ENCODE measurements at regions not wholly inside any gene's neighbourhood (a gene's known extent, or its start where the extent isn't known, plus 50 kb on each side); places are given as distances from the start of the nearest gene placed in this dataset.

- Histone ChIP-seq H2AK5ac (ENCODE audit: low read depth, low read length) (no peak overlapping the region), H3K9ac (ENCODE audit: low read depth, low read length) (no peak overlapping the region), H4K8ac (ENCODE audit: low read depth in 2 of 2, low read length in 2 of 2) (no peak overlapping the region), H3K18ac (ENCODE audit: low read depth, low read length) (no peak overlapping the region), H3K4me3 (ENCODE audit: insufficient read depth, low read depth, low read length) (no peak overlapping the region), H2BK15ac (ENCODE audit: low read depth, low read length) (no peak overlapping the region), H3K36me3 (ENCODE audit: control insufficient read depth, insufficient read depth, low read length) (no peaks in the 10 kb centered on the region), H3K14ac (replicated peaks; ENCODE audit: low read depth, low read length) (no peak overlapping the region), H3K4me1 (ENCODE audit: control insufficient read depth, insufficient read depth, low read length) (no peaks in the 10 kb centered on the region), H4K5ac (ENCODE audit: low read depth, low read length) (no peak overlapping the region), H4K91ac (ENCODE audit: insufficient read depth, low read depth, low read length) (no peak overlapping the region), H3K56ac (ENCODE audit: extremely low read depth, insufficient read depth, low read length) (no peak overlapping the region), H2AK9ac (replicated peaks; ENCODE audit: low read depth, low read length, poor library complexity) (no peak overlapping the region), H2BK20ac (ENCODE audit: low read depth, low read length) (no peak overlapping the region), H3K4me2 (ENCODE audit: low read depth, low read length) (no peak overlapping the region), H4K20me1 (ENCODE audit: insufficient read depth, low read length) (no peaks in the 10 kb centered on the region), H3K9me1 (ENCODE audit: insufficient read depth, low read length) (no peaks in the 10 kb centered on the region), H3K27ac (ENCODE audit: insufficient read depth, low read length) (no peak overlapping the region), H3K79me1 (ENCODE audit: low read depth in 1 of 2, low read length in 2 of 2) (no peaks in the 10 kb centered on the region), H2AFZ (replicated peaks; ENCODE audit: low read length, poor library complexity) (no peak overlapping the region), H2BK5ac (ENCODE audit: low read depth, low read length, poor library complexity, severe bottlenecking) (no peak overlapping the region), H3K27me3 (ENCODE audit: control insufficient read depth, insufficient read depth, low read length) (no peaks in the 10 kb centered on the region), H2BK120ac (ENCODE audit: low read depth, low read length) (no peak overlapping the region), H3K9me3 (ENCODE audit: control insufficient read depth, insufficient read depth, low read length) (peaks cover 5% of the 10 kb centered on the region; the same call in 1 of the 2 replicates), H3K4ac (ENCODE audit: low read depth, low read length) (no peak overlapping the region), H3K23ac (ENCODE audit: low read depth, low read length) (no peak overlapping the region)
- BruUV-seq (replicated peaks) = no TSS peak
- ATAC-seq (ENCODE audit: low read depth) = no peak
- dilution Hi-C loops (cut with HindIII; ENCODE audit: low sequenced_read_pairs, unreplicated experiment) = no loop called here
- intact Hi-C loops (cut with micrococcal nuclease) = no loop called here
- TF ChIP-seq RFX5 (IDR thresholded peaks at IDR 0.05; ENCODE audit: low read depth, low read length) (no peak), CHD1 (IDR thresholded peaks at IDR 0.05; ENCODE audit: low read depth, low read length) (no peak), BHLHE40 (IDR thresholded peaks at IDR 0.05; ENCODE audit: low read depth, low read length) (no peak), CEBPB (IDR thresholded peaks at IDR 0.05; ENCODE audit: low read depth, low read length) (no peak), SMC3 (IDR thresholded peaks at IDR 0.05; ENCODE audit: low read depth, low read length) (no peak), USF2 (IDR thresholded peaks at IDR 0.05; ENCODE audit: low read depth, low read length) (no peak), FOS (IDR thresholded peaks at IDR 0.05; ENCODE audit: low read depth, low read length) (no peak), NFE2L2 (IDR thresholded peaks at IDR 0.05; ENCODE audit: low read depth, low read length) (no peak), POLR2A (IDR thresholded peaks at IDR 0.05; ENCODE audit: low read depth, low read length) (no peak), RAD21 (IDR thresholded peaks at IDR 0.05; ENCODE audit: low read length) (no peak), RCOR1 (IDR thresholded peaks at IDR 0.05; ENCODE audit: insufficient replicate concordance, low read length) (no peak), MAZ (IDR thresholded peaks at IDR 0.05; ENCODE audit: borderline replicate concordance, low read depth, low read length) (no peak), MXI1 (IDR thresholded peaks at IDR 0.05; ENCODE audit: borderline replicate concordance, low read depth, low read length) (no peak), MAFK (IDR thresholded peaks at IDR 0.05; ENCODE audit: low read depth, low read length) (no peak)
- TF ChIP-seq, protein P1, sequence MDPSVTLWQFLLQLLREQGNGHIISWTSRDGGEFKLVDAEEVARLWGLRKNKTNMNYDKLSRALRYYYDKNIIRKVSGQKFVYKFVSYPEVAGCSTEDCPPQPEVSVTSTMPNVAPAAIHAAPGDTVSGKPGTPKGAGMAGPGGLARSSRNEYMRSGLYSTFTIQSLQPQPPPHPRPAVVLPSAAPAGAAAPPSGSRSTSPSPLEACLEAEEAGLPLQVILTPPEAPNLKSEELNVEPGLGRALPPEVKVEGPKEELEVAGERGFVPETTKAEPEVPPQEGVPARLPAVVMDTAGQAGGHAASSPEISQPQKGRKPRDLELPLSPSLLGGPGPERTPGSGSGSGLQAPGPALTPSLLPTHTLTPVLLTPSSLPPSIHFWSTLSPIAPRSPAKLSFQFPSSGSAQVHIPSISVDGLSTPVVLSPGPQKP (IDR thresholded peaks at IDR 0.05; ENCODE audit: borderline replicate concordance, low read depth, low read length) = no peak
- TF ChIP-seq, protein P2, sequence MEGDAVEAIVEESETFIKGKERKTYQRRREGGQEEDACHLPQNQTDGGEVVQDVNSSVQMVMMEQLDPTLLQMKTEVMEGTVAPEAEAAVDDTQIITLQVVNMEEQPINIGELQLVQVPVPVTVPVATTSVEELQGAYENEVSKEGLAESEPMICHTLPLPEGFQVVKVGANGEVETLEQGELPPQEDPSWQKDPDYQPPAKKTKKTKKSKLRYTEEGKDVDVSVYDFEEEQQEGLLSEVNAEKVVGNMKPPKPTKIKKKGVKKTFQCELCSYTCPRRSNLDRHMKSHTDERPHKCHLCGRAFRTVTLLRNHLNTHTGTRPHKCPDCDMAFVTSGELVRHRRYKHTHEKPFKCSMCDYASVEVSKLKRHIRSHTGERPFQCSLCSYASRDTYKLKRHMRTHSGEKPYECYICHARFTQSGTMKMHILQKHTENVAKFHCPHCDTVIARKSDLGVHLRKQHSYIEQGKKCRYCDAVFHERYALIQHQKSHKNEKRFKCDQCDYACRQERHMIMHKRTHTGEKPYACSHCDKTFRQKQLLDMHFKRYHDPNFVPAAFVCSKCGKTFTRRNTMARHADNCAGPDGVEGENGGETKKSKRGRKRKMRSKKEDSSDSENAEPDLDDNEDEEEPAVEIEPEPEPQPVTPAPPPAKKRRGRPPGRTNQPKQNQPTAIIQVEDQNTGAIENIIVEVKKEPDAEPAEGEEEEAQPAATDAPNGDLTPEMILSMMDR (conservative IDR thresholded peaks at IDR 0.05; ENCODE audit: low read depth, low read length) = no peak
- ChIA-PET CTCF (no interaction called here), POLR2A (ENCODE audit: unreplicated experiment) (no interaction called here)
- DNase-seq = no peak
- WGBS, 2 experiments (ENCODE audit: extremely low coverage in 2 of 2, insufficient read length in 1 of 2) = no CpG with 5 or more reads among the region's 3 CpGs
- in situ Hi-C loops (cut with MboI; ENCODE audit: low sequenced_read_pairs) = no loop called here
Observed at GRCh38 chr7:68640103-68640502, 958.2 kb upstream of the AUTS2 start.

Data from IMR-90 (cell line).